Lower leg skin (tissue), 3 donors: ENCODE measurements at regions not wholly inside any gene's neighbourhood (a gene's known extent, or its start where the extent isn't known, plus 50 kb on each side); places are given as distances from the start of the nearest gene placed in this dataset.

Source experiments
- CTCF ChIP-seq, 3 donors: fragments of 450-650 bp; IDR thresholded peaks; one replicate each; pipeline ENCODE4 v1.5.1; 2016; ENCODE audit warnings: antibody characterized with exemption in 3 of 3, mild to moderate bottlenecking in 3 of 3, moderate library complexity in 2 of 3
- POLR2A ChIP-seq, 2 donors: fragments of 450-650 bp; IDR thresholded peaks; one replicate each; pipeline ENCODE4 v1.6.1; 2016 to 2017; ENCODE audit warnings: antibody characterized with exemption in 2 of 2, mild to moderate bottlenecking in 1 of 2, moderate library complexity in 1 of 2

DNA sequence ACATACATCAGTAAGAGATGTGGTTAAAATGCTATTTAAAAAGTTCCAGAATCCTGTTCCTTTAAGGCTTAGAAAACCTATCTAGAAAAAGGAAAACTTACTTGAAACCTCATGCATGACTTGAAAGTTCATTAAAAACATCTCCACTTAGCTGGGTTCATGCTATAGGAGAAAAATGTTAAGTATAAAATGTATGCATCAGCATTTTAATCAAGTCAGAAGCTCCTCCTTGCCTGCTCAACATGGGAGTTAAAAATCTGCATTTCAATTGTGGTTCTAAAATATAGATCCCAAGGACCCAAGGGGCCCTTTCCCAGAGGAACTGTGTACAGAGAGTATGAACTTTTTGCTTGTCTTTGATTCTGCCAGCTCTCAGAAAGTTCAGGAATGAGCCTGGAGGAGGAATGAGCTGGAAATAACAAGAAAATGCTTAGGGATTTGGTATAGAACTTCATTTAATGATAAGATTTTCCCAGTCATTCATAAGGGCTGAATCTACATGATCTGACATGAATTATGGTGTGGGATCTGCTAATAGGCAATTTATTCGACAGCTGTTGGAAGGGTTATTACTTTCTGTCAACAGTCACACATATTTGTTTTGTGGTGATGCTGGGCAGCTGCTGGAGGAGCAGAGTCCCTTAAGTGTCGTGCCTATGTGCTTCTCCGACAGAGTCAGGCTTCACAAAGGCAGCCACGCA lies 85.6 kb upstream of the MTPN start:
- TF ChIP-seq CTCF (IDR thresholded peaks at IDR 0.05) (no peak), POLR2A (IDR thresholded peaks at IDR 0.05) (no peak)
